Esophagus squamous epithelium (tissue), 5 donors: ENCODE measurements at regions not wholly inside any gene's neighbourhood (a gene's known extent, or its start where the extent isn't known, plus 50 kb on each side); places are given as distances from the start of the nearest gene placed in this dataset.
A peak's percentile ranks its signal among the peaks of the same experiment; 100 is the strongest.

Experiments
- DNase-seq: peaks from one replicate; lab custom pipeline; 2025; lab: John Stamatoyannopoulos, UW
- H3K27ac ChIP-seq, 4 donors: fragments of 200-600 bp; sonication (generic); one replicate each; pipeline ENCODE4 v1.5.1; 2016 to 2019; ENCODE audit warnings: mild to moderate bottlenecking in 1 of 4
- H3K27me3 ChIP-seq, 4 donors: fragments of 200-600 bp; sonication (generic); 1 replicate in 3 of 4; 2 replicates in 1 of 4; pipeline versions ENCODE4 v1.5.1 to v1.6.0; 2017 to 2021; ENCODE audit warnings: antibody characterized with exemption in 1 of 4
- H3K36me3 ChIP-seq, 3 donors: fragments of 200-600 bp; sonication (generic); one replicate each; pipeline ENCODE4 v1.5.1; 2016 to 2019
- H3K4me1 ChIP-seq, 3 donors: fragments of 200-600 bp; sonication (generic); one replicate each; pipeline ENCODE4 v1.5.1; 2017 to 2019
- H3K4me3 ChIP-seq, 4 donors: fragments of 200-600 bp; sonication (generic); 1 replicate in 3 of 4; 2 replicates in 1 of 4; pipeline ENCODE4 v1.5.1; 2016 to 2019; ENCODE audit warnings: mild to moderate bottlenecking in 2 of 4, moderate library complexity in 1 of 4
- H3K9me3 ChIP-seq, 3 donors: fragments of 200-600 bp; sonication (generic); one replicate each; pipeline ENCODE4 v1.5.1; 2016 to 2019
- CTCF ChIP-seq, 6 experiments: fragments of 450-650 bp in 4 of 6; fragments of 200-600 bp in 2 of 6; sonication (generic) in 2 of 6; IDR thresholded peaks; one replicate each; pipeline ENCODE4 v1.5.1; 2016 to 2019; ENCODE audit warnings: antibody characterized with exemption in 6 of 6, mild to moderate bottlenecking in 4 of 6, moderate library complexity in 4 of 6
- POLR2A ChIP-seq, 4 donors: fragments of 450-650 bp; IDR thresholded peaks; one replicate each; pipeline ENCODE4 v1.6.1; 2017; ENCODE audit warnings: antibody characterized with exemption in 4 of 4, mild to moderate bottlenecking in 4 of 4, moderate library complexity in 3 of 4
- WGBS, 2 donors: methylation state at CpG; one replicate each; pipeline ENCODE4 v1.1.5; 2018; 5-methylcytosine and 5-hydroxymethylcytosine counted together
- intact Hi-C: fragments of 100-400 bp; cut with DNase I; formaldehyde crosslinking; loops from one replicate; pipeline ENCODE4 v1.15.0; 2022
- donor health status: DM: yes; HTN: yes; CAD: no.

DNA sequence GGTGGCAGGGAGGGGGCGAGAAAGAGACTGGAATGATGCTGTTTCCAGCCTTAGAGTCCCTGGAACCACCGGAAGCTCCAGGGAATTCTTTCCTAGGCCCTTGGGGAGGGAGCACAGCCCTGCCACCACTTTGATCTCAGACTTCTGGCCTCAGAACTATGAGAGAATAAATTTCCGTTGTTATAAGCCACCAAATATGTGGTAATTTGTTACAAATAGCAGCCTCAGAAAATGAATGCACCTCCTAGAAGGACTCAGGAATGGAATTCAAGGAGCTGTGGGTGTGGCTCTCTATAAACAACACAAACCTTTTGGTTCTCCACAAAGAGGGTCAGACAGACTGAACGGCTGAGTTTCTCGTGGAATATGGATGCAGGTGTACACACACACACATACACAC, 144.5 kb downstream of the ACKR3 start:
- Histone ChIP-seq H3K4me3 (no peak overlapping the region), H3K4me1 (peaks cover 0 to 68% (median 26%) of the 10 kb centered on the region in 3 donors), H3K27me3 (no peaks in the 10 kb centered on the region), H3K27ac (peak overlapping the region in 1 of 4 donors; percentile 50), H3K9me3 (no peaks in the 10 kb centered on the region), H3K36me3 (no peaks in the 10 kb centered on the region)
- 45 to 72% methylated on average over 5 of the region's 5 CpGs for WGBS, 2 donors
- TF ChIP-seq POLR2A (IDR thresholded peaks at IDR 0.05) = no peak
- no peak for TF ChIP-seq CTCF (IDR thresholded peaks at IDR 0.05)
- no peak for DNase-seq
- intact Hi-C loops = no loop called here

- no peaks in the 10 kb centered on the region for H3K27me3 ChIP-seq
- intact Hi-C loops = no loop called here
- WGBS, 2 donors = 58 to 60% methylated on average over 10 of the region's 10 CpGs
- TF ChIP-seq CTCF (IDR thresholded peaks at IDR 0.05) = no peak
- TF ChIP-seq POLR2A (IDR thresholded peaks at IDR 0.05) = no peak
- H3K27ac ChIP-seq = peak overlapping the region in 2 of 4 donors; percentile 50 to 56
- no peak for DNase-seq
- H3K4me1 ChIP-seq = peaks cover 0 to 68% (median 26%) of the 10 kb centered on the region in 3 donors
- no peaks in the 10 kb centered on the region for H3K9me3 ChIP-seq
- H3K36me3 ChIP-seq = no peaks in the 10 kb centered on the region
- no peak overlapping the region for H3K4me3 ChIP-seq
Observed at GRCh38 chr2:236715077-236715476, 145.5 kb downstream of the ACKR3 start.

DNA sequence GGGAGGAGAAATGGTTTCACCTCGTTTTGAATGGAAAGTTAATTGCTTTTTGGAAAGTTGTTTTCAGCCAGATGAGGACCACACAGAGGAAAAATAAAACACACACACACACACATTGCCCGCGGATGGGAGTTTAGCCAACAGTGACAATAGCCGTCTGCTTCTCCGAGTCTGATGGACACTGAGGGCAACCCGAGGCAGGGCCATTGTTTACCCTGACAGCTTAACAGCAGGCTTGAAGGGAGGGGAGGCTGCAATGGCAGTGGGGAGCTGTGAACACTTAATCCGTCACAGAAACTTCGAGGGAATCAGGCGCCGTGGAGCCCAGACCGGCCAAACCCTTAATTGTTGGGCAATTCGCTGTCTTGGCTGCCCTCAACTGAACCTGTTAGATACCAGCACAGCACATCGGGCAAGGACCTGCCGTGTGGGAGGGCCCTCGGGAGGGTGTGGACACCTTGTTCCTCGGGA, 145.9 kb downstream of the ACKR3 start:
- Histone ChIP-seq H3K9me3 (no peaks in the 10 kb centered on the region), H3K4me1 (peaks cover 0 to 68% (median 26%) of the 10 kb centered on the region in 3 donors), H3K4me3 (peak overlapping the region in 1 of 4 donors; percentile 18), H3K36me3 (no peaks in the 10 kb centered on the region), H3K27me3 (no peaks in the 10 kb centered on the region), H3K27ac (peak overlapping the region in 3 of 4 donors; percentile 34 to 56 (median 50))
- intact Hi-C loops = no loop called here
- WGBS, 2 donors = 48 to 53% methylated on average over 5 to 6 of the region's 16 CpGs
- no peak for DNase-seq
- TF ChIP-seq CTCF (IDR thresholded peaks at IDR 0.05) (no peak), POLR2A (IDR thresholded peaks at IDR 0.05) (no peak)

DNA sequence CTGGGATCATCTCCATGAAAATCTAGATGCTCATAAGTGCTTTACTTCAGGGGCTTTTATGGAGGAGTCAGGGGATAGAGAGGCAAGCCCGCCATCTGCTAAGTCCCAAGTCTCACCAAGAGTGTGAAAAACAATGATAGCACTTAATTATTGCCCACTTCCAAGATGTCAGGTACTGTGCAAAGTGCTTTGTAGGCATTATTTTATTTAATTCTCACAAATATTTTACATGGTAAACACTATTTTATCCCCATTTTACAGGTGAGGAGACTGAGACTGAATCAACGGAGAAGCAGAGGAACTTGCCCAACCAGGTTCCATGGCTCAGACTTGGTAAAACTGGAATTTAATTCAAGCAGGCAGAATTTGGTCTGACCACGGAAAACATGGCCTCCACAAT, 147.5 kb downstream of the ACKR3 start:
- Histone ChIP-seq H3K9me3 (no peaks in the 10 kb centered on the region), H3K4me1 (peaks cover 0 to 67% (median 20%) of the 10 kb centered on the region in 3 donors), H3K4me3 (no peak overlapping the region), H3K36me3 (no peaks in the 10 kb centered on the region), H3K27ac (no peak overlapping the region), H3K27me3 (no peaks in the 10 kb centered on the region)
- TF ChIP-seq POLR2A (IDR thresholded peaks at IDR 0.05) = no peak
- intact Hi-C loops = no loop called here
- 81 to 83% methylated on average over 3 of the region's 3 CpGs for WGBS, 2 donors
- DNase-seq = no peak

- Histone ChIP-seq H3K9me3 (no peaks in the 10 kb centered on the region), H3K4me3 (no peak overlapping the region), H3K36me3 (no peaks in the 10 kb centered on the region), H3K4me1 (peaks cover 0 to 65% (median 16%) of the 10 kb centered on the region in 3 donors), H3K27ac (peak overlapping the region in 2 of 4 donors; percentile 2 to 17), H3K27me3 (no peaks in the 10 kb centered on the region)
- intact Hi-C loops = no loop called here
- 34 to 45% methylated on average over 6 of the region's 6 CpGs for WGBS, 2 donors
- no peak for TF ChIP-seq CTCF (IDR thresholded peaks at IDR 0.05)
- TF ChIP-seq POLR2A (IDR thresholded peaks at IDR 0.05) = no peak
- DNase-seq = no peak
Observed at GRCh38 chr2:236717729-236718128, 148.1 kb downstream of the ACKR3 start.
